CD4-positive, alpha-beta T cell treated with Interleukin-12 subunit alpha and Interleukin-12 subunit beta, for 1 hour (primary cell): ENCODE measurements at regions not wholly inside any gene's neighbourhood (a gene's known extent, or its start where the extent isn't known, plus 50 kb on each side); places are given as distances from the start of the nearest gene placed in this dataset.

Source experiments
- DNase-seq: peaks from one replicate; pipeline ENCODE4 v3.0.0-alpha.2; 2020

GRCh38 chr2:105150231-105150630, 91.3 kb upstream of the GPR45 start:
- no peak for DNase-seq

GRCh38 chr2:105154119-105154818, 87.3 kb upstream of the GPR45 start:
- DNase-seq = no peak

- DNase-seq = no peak
Measured at GRCh38 chr2:105156166-105156565, 85.4 kb upstream of the GPR45 start.

- no peak for DNase-seq
Measured at GRCh38 chr2:105158002-105158401, 83.5 kb upstream of the GPR45 start.

- DNase-seq = no peak
Measured at GRCh38 chr2:105166688-105167087, 74.9 kb upstream of the GPR45 start.

GRCh38 chr2:105168543-105168942, 73.0 kb upstream of the GPR45 start:
- DNase-seq = no peak

GRCh38 chr2:105175231-105175630, 66.3 kb upstream of the GPR45 start:
- DNase-seq = no peak

- DNase-seq = no peak
Measured at GRCh38 chr2:105176429-105176828, 65.1 kb upstream of the GPR45 start.

GRCh38 chr2:105177008-105177407, 64.5 kb upstream of the GPR45 start:
- DNase-seq = no peak

- no peak for DNase-seq
Measured at GRCh38 chr2:105177536-105178254, 63.8 kb upstream of the GPR45 start.

- DNase-seq = peak; percentile 6
Measured at GRCh38 chr2:105179469-105180372, 61.8 kb upstream of the GPR45 start.

GRCh38 chr2:105180491-105180972, 61.0 kb upstream of the GPR45 start:
- DNase-seq = no peak

GRCh38 chr2:105181282-105181681, 60.3 kb upstream of the GPR45 start:
- no peak for DNase-seq

- DNase-seq = no peak
Measured at GRCh38 chr2:105183555-105184323, 57.8 kb upstream of the GPR45 start.

- DNase-seq = no peak
Measured at GRCh38 chr2:105184420-105184819, 57.1 kb upstream of the GPR45 start.

GRCh38 chr2:105186967-105187498, 54.5 kb upstream of the GPR45 start:
- DNase-seq = no peak

GRCh38 chr2:105187531-105187930, 54.0 kb upstream of the GPR45 start:
- DNase-seq = no peak

GRCh38 chr2:105188343-105188742, 53.2 kb upstream of the GPR45 start:
- no peak for DNase-seq
